ENCODE measurements at regions not wholly inside any gene's neighbourhood (a gene's known extent, or its start where the extent isn't known, plus 50 kb on each side); places are given as distances from the start of the nearest gene placed in this dataset.

DNA sequence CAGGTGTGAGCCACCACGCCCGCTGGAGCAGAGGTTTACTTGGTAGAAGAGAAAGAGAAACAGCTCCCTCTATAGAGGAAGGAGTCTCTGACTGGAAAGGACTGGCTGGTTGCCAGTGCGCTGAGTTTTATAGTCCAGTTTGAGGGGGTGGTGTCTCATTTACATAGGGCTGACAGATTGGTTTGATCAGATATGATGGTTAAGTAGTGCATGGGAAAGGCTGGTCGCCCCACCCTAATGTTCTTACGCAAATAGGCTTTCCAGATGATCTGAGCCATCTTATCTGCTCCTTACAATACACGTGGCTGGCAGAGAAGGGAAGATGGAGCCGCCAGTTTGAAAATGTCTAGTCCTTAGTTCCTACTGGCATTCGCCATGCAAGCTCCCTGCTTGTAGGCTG, 439.5 kb downstream of the NAF1 start:
- no peak for DNase-seq

DNA sequence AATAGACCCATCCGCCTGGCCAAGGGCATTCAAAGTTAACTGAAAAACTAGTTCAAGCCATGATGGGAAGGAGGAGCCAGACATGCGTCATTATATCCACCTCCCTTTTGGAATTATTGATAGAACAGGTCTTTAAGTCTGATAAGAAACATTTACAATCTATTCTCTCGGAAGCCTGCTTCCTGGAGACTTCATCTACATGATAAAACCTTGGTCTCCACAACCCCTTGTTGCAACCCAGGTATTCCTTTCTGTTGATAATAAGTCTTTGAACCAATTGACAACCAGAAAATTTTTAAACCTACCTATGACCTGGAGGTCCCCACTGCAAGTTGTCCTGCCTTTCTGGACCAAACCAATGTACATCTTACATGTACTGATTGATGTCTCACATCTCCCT, 451.3 kb downstream of the NAF1 start:
- DNase-seq = no peak

- DNase-seq = no peak
Observed at GRCh38 chr4:162707962-162708361, 458.7 kb downstream of the NAF1 start.

GRCh38 chr4:162706632-162707031, 460.1 kb downstream of the NAF1 start:
- DNase-seq = no peak

DNA sequence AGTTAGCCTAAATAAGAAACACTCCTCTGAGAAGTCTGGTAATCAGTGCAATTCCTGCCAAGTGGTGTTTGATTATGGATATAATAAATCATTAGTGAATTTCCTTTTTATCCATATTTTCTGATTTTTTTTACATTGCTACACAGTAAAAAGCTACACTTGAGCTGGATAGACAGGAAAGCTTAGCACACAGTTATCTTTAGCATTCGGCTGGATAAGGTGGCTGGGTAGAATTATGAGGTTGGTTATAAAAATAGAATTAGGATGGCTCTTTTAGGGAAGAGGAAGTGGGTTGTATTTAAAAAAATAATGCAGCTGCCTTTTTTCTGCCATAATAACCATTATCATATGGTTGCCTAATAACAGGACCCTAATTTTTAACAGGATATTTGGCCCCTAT, 460.6 kb downstream of the NAF1 start:
- DNase-seq = no peak

DNA sequence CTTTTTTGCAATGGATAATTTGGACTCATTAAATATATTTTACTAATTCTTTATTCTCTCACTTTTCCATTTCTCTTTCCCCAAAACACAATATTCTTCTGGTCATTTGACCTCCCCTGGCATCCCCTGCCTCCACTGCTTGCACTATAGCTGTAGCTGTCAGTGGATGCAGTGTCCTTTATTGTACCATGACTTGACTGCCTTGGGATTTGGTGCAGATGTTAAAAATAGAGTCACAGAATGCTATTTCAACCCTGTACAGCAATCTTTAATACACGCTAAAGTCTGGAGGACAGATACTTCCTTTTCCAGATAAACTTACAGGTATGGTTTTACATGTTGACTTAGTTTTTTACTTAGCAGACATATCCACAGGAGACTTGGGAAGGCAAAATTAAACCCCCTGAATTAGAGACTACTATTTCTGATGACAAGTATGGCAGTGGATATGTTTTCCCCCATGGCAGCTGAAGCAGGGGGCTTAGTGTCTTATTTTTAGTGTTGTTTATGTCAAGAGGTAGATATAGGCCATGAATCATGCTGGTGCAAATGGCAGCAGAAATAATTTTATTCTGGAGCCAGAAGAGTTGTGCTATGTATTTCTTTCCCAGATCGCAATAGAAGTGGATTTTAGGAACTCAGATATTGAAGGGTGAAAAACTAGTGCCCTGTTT, 461.4 kb downstream of the NAF1 start:
- no peak for DNase-seq

DNA sequence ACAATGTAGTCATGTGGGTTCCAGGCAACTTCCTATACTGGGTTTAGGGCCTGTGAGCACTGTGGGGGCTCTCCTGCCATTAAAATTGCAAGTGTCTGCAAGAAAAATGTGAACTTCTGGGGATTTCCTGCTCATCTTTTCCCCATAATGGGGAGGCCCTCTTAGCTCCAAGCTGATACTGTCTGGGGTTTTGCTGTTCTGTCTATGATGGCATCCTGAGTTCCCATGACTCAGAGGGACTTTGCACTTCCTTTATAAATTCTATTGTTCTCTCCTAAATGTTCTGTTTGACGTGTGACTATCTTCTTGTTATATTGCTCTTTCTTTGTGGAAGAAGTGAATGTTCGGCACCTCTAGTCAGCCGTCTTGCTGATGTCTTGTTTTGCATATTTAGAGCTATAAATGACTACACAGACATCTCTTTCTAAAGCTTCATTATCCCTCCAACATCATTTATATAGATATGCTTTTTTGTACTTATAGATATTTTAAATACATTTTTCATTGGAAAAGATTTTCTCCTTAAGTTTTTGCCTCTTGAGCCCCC, 465.8 kb downstream of the NAF1 start:
- DNase-seq = no peak

DNA sequence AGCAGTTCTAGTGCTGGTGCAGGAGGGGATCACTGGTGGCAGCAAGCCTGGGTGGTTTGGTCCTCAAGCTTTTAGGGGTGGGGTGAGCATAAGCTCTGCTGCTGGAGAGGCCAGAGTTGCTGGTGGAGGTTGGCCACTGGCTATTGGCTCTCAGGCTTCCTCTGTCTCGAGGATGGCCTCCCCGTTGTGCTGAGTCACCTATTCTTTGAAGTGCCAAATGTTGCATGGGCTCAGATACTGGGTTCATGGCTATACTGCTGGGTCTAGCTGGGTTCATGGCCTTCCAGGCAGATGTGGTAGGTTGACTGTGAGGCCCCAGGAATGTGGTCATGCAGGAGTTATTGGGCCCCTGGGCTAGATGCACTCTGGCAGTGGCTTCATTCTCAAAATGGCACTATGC, 466.3 kb downstream of the NAF1 start:
- no peak for DNase-seq

DNA sequence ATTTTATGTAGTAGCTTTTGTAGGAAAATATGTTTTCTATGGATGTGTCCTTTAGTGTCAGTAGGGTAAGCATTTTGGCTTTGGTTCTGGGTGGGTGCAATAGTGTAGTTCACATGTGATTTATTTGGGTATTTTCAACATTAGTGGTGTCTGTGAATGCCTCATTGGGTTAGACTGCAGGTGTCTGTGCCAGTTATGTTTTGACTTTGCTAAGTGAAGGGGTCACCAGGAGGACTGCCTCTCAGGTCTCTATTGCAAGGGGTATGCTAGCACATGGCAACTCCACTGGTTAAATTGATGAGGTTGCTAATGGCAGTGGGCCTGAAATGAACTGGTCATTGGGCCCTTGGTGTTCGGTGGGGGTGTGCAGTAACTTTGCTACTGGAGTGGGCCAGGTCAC, 467.1 kb downstream of the NAF1 start:
- no peak for DNase-seq

DNA sequence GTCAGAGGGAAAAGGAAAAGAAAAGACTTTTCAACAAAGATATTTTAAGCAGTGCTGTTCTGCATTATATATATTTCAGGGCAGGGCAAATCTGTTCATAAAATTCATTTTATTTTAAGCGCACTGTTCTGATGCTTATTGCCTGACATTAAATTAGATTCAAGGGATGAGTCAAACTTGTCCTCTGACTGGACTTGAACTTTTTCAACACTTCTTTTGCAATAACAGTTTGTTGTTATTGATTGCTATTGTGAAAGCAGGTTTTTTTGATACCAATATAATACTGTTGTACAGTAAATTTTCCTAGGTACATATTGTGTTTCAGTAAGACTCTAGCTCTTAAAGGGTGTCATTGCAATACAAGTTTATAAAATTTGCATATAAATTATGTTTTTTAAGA, 481.3 kb downstream of the NAF1 start:
- DNase-seq = no peak

GRCh38 chr4:162684998-162685397, 481.7 kb downstream of the NAF1 start:
- no peak for DNase-seq

- DNase-seq = no peak
Observed at GRCh38 chr4:162684371-162684700, 482.4 kb downstream of the NAF1 start.

- no peak for DNase-seq
Observed at GRCh38 chr4:162683659-162684370, 482.9 kb downstream of the NAF1 start.

DNA sequence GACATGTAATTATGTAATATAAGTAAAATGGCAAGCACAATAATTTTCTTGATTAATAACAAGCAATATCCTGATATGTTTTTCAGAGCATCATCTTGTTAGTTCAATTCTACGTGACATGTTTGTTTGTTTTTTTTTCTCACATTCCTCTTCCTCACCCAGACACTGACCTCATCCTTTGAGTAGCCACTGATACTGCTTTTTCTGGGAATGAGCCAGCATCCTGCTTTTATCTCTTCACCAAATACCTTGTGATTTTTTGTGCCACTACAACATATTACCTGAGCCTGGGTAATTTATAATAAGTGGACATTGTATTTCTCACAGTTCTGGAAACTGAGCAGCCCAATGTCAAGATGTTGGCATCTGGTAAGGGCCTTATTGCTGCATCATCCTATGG, 484.0 kb downstream of the NAF1 start:
- no peak for DNase-seq

- DNase-seq = no peak
Observed at GRCh38 chr4:162681212-162681611, 485.5 kb downstream of the NAF1 start.

DNA sequence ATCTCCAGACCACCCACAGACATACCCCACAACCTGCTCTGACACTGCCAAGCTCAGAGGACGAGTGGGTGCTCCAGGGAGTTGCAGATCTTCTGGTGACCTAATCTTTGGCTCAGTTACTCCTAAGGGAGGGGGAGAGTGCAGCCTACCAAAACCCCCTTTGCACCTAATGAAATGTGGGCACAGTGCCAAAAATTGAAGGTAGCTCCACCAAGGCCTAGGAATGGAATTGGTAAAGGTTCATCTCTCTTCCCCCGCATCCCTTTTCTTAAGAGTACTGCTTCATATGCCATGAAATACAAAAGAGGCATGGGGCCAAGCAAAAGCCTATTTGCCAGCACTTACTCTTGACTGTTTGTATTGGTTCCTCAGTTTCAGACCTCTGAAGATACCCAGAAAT, 491.0 kb downstream of the NAF1 start:
- DNase-seq = no peak

DNA sequence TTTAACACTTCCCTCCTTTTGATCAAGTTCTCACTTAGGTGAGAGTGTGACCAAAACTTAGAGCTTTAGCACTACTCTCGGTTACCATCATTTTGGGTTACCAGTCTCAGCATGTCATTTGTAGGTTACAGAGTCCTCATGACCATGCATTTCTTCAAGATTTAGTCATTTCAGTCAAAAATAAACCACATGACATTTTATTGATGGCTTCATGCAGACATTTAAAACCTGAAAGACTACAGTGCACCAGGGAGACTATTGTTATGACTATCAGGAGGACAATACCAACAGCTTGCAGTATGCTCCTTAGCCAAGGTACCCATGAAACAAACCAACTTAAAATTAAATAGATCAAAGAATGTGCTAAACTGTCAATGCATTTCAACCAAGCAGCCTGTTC, 498.1 kb upstream of the FSTL5 start:
- DNase-seq = no peak

DNA sequence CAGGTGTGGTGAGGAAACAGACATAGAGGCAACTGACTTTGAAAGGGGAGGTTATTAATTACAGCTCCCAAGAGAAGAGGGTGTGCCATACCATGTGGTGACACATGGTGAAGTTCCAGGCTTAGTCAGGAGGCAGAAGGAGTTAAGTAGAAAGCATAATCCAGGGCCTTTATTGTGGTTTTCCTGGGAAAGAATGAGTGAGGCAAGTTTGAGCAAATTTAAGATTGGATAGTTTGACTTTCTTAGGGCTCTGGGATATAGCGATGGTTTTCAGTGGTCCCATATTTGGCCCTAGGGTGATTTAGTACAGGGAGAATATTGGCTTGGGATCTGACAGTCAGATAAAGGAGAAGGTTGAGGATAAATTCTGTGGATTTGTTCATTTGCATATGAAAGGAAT, 495.9 kb upstream of the FSTL5 start:
- DNase-seq = no peak

DNA sequence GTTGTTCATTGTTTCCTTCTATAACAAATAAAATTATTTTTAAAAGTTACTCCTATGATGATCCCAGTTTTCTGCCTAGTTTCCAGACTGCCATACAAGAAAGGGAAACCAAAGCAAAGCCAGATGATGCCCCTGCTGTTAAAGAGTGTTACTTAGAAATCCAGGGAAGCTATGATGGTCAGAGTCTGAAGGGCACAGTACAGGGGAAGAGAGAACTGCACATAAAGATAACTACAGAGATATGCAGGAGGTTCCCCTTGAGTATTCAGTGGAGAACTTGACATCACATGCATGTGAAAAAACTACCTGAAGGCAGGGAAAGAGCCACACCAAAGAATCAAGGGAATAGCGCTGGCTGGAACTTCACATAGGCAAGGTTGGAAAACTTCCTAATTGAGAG, 494.2 kb upstream of the FSTL5 start:
- no peak for DNase-seq

GRCh38 chr4:162650166-162650565, 486.4 kb upstream of the FSTL5 start:
- no peak for DNase-seq

DNA sequence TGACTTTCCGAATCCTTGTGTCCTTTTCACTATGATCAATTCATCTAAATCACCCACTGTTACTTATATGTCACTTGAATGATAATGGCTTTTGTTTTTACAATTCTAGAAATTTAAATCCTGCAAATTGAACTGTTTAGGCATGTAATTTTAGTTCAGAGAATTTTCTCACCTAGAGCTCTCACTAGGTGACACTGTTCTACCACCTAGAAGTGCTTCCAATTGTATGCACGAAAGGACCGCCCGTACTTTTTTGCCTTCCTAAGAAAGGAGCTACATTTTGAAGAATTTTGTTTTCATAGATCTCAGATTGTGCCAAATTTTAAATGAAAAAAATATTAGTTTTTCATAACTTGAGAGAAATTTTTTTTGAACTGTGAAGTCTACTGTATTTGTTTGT, 481.6 kb upstream of the FSTL5 start:
- DNase-seq = no peak

DNA sequence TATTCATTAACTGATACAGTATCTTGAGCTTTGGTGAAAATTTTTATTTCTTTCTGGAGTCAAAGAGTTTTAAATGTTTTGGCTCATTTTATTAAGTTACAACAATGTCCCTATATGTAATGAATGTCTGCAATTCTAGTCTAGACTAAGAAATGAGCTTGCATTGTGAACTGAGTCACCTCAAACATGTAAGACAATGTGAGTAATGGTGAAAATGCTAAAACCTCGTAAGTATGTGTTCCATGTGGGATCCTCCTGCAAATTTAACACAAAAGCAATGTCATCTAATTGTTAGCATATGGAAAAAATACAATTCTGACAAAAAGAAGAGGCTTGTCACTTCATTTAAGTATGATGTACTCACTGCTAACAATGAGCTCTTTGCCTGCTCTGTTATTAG, 480.5 kb upstream of the FSTL5 start:
- no peak for DNase-seq

- no peak for DNase-seq
Observed at GRCh38 chr4:162640152-162640551, 476.4 kb upstream of the FSTL5 start.

DNA sequence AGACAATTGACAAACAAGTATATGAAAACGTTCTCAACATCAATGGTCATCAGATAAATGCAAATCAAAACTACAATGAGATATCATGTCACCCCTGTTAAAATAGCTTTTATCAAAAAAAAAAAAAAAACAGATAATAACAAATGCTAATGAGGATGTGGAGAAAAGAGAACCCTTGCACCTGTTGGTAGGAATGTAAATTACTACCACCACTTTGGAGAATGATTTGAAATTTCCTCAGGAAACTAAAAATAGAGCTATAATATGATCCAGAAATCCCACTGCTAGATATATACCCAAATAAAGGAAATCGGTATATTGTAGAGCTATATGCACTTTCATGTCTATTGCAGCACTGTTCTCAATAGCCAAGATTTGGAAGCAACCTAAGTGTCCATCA, 470.6 kb upstream of the FSTL5 start:
- no peak for DNase-seq

- no peak for DNase-seq
Observed at GRCh38 chr4:162622664-162623063, 458.9 kb upstream of the FSTL5 start.

Measured in NCI-H2081 treated with DMSO at 0.1 percent for 48 hours (cell line).